H9 (cell line): ENCODE measurements at regions not wholly inside any gene's neighbourhood (a gene's known extent, or its start where the extent isn't known, plus 50 kb on each side); places are given as distances from the start of the nearest gene placed in this dataset.

Experiments
- DNase-seq: peaks from one replicate; pipeline ENCODE4 v3.0.0-alpha.2; 2017
- H2AFZ ChIP-seq: one replicate; pipeline ENCODE4 v1.6.1; 2013; ENCODE audit warnings: mild to moderate bottlenecking, low read length, control low read depth, moderate library complexity
- H2AK5ac ChIP-seq: 2 replicates; pipeline ENCODE4 v1.6.1; 2013; ENCODE audit warnings: low read length, control low read depth, mixed read lengths; ENCODE audit not compliant: insufficient read length
- H2BK120ac ChIP-seq: one replicate; pipeline ENCODE4 v1.6.1; 2013; ENCODE audit warnings: low read depth, mild to moderate bottlenecking, low read length, control low read depth, inconsistent platforms; ENCODE audit not compliant: poor library complexity, severe bottlenecking
- H2BK12ac ChIP-seq: 2 replicates; pipeline ENCODE4 v1.6.1; 2013; ENCODE audit warnings: low read length, control low read depth, mixed read lengths, low read depth; ENCODE audit not compliant: insufficient read length
- H2BK15ac ChIP-seq: 2 replicates; pipeline ENCODE4 v1.6.1; 2013; ENCODE audit warnings: low read depth, low read length, control low read depth
- H2BK20ac ChIP-seq: one replicate; pipeline ENCODE4 v1.6.1; 2013; ENCODE audit warnings: low read depth, mild to moderate bottlenecking, low read length, control low read depth, inconsistent platforms; ENCODE audit not compliant: poor library complexity, severe bottlenecking
- H2BK5ac ChIP-seq: 2 replicates; pipeline ENCODE4 v1.6.1; 2013; ENCODE audit warnings: low read length, control low read depth, mixed read lengths; ENCODE audit not compliant: insufficient read length
- H3K14ac ChIP-seq: 2 replicates; pipeline ENCODE4 v1.6.1; 2013; ENCODE audit warnings: low read length, control low read depth; ENCODE audit not compliant: insufficient read depth
- H3K18ac ChIP-seq: 2 replicates; pipeline ENCODE4 v1.6.1; 2013; ENCODE audit warnings: low read depth, mild to moderate bottlenecking, mixed read lengths, low read length, control low read depth; ENCODE audit not compliant: insufficient read length
- H3K23ac ChIP-seq: 2 replicates; pipeline ENCODE4 v1.6.1; 2013; ENCODE audit warnings: low read length, control low read depth, mixed read lengths, low read depth; ENCODE audit not compliant: insufficient read length
- H3K23me2 ChIP-seq: 2 replicates; pipeline ENCODE4 v1.6.1; 2013; ENCODE audit warnings: low read depth, mild to moderate bottlenecking, mixed read lengths, low read length, control low read depth; ENCODE audit not compliant: insufficient read length, poor library complexity, severe bottlenecking
- H3K27ac ChIP-seq: 2 replicates; pipeline ENCODE4 v1.5.1; 2013; ENCODE audit warnings: low read length, control low read depth, mixed read lengths, low read depth; ENCODE audit not compliant: insufficient read length
- H3K27me3 ChIP-seq: 2 replicates; pipeline ENCODE4 v1.6.1; 2013; ENCODE audit warnings: low read length, control low read depth, inconsistent platforms; ENCODE audit not compliant: insufficient read depth
- H3K4ac ChIP-seq: 2 replicates; pipeline ENCODE4 v1.6.1; 2013; ENCODE audit warnings: low read depth, mild to moderate bottlenecking, control low read depth, inconsistent platforms, low read length, moderate library complexity
- H3K4me1 ChIP-seq: 2 replicates; pipeline ENCODE4 v1.6.1; 2013; ENCODE audit warnings: low read length, control low read depth, inconsistent platforms; ENCODE audit not compliant: insufficient read depth
- H3K4me2 ChIP-seq: 2 replicates; pipeline ENCODE4 v1.6.1; 2013; ENCODE audit warnings: low read length, control low read depth, mixed read lengths; ENCODE audit not compliant: insufficient read length, insufficient read depth
- H3K56ac ChIP-seq: 2 replicates; pipeline ENCODE4 v1.6.1; 2013; ENCODE audit warnings: low read depth, mild to moderate bottlenecking, mixed read lengths, low read length, control low read depth; ENCODE audit not compliant: insufficient read length
- H3K79me1 ChIP-seq: 2 replicates; pipeline ENCODE4 v1.6.1; 2013; ENCODE audit warnings: low read depth, mild to moderate bottlenecking, moderate library complexity, low read length, control low read depth, inconsistent platforms; ENCODE audit not compliant: insufficient read depth, poor library complexity, severe bottlenecking
- H3K79me2 ChIP-seq: 2 replicates; pipeline ENCODE4 v1.6.1; 2013; ENCODE audit warnings: low read length, control low read depth, inconsistent platforms; ENCODE audit not compliant: insufficient read depth
- H3K9ac ChIP-seq: 2 replicates; pipeline ENCODE4 v1.6.1; 2013; ENCODE audit warnings: low read length, control low read depth, mixed read lengths; ENCODE audit not compliant: insufficient read length; ENCODE audit errors: extremely low read depth
- H3K9me3 ChIP-seq: one replicate; pipeline ENCODE4 v1.6.1; 2013; ENCODE audit warnings: low read depth, low read length, inconsistent platforms; ENCODE audit not compliant: control insufficient read depth
- H3T11ph ChIP-seq: one replicate; pipeline ENCODE4 v1.6.1; 2013; ENCODE audit warnings: mild to moderate bottlenecking, low read length, control low read depth, inconsistent platforms
- H4K20me1 ChIP-seq: one replicate; pipeline ENCODE4 v1.6.1; 2013; ENCODE audit not compliant: control insufficient read depth, insufficient read length, insufficient read depth
- H4K5ac ChIP-seq: 2 replicates; pipeline ENCODE4 v1.6.1; 2013; ENCODE audit warnings: low read depth, mild to moderate bottlenecking, mixed read lengths, low read length, control low read depth; ENCODE audit not compliant: insufficient read length
- H4K8ac ChIP-seq: replicated peaks from 2 replicates; pipeline ENCODE4 v1.6.1; 2013; ENCODE audit warnings: low read length, control low read depth, mixed read lengths, low read depth; ENCODE audit not compliant: insufficient read length
- H4K91ac ChIP-seq: 2 replicates; pipeline ENCODE4 v1.6.1; 2013; ENCODE audit warnings: low read depth, mild to moderate bottlenecking, moderate library complexity, mixed read lengths, low read length, control low read depth; ENCODE audit not compliant: insufficient read length
- H3K27ac Mint-ChIP-seq, 3 experiments: 2 replicates in 2 of 3; 3 replicates in 1 of 3; pipeline ENCODE4 v1.8.0; 2020 to 2021; ENCODE audit warnings: mixed read lengths in 3 of 3, mild to moderate bottlenecking in 1 of 3, moderate library complexity in 1 of 3
- H3K27me3 Mint-ChIP-seq: 2 replicates; pipeline ENCODE4 v1.8.0; 2021; ENCODE audit warnings: low read depth, mild to moderate bottlenecking, moderate library complexity, mixed read lengths
- H3K36me3 Mint-ChIP-seq, 3 experiments: 2 replicates in 2 of 3; 3 replicates in 1 of 3; pipeline ENCODE4 v1.8.0; 2020 to 2021; ENCODE audit warnings: low read depth in 3 of 3, mixed read lengths in 3 of 3; ENCODE audit not compliant: insufficient read depth in 1 of 3
- H3K4me1 Mint-ChIP-seq, 2 experiments: 2 replicates each; pipeline ENCODE4 v1.8.0; 2020; ENCODE audit warnings: mixed read lengths in 2 of 2
- H3K4me3 Mint-ChIP-seq, 2 experiments: 2 replicates in 1 of 2; 3 replicates in 1 of 2; pipeline ENCODE4 v1.8.0; 2020 to 2021; ENCODE audit warnings: mild to moderate bottlenecking in 2 of 2, mixed read lengths in 2 of 2, moderate library complexity in 1 of 2
- H3K9me3 Mint-ChIP-seq, 2 experiments: 2 replicates in 1 of 2; 3 replicates in 1 of 2; pipeline ENCODE4 v1.8.0; 2020; ENCODE audit warnings: mild to moderate bottlenecking in 2 of 2, mixed read lengths in 2 of 2, moderate library complexity in 1 of 2
- WGBS: extraction: QIAGEN DNeasy Blood & Tissue Kit; methylation state at CpG from one replicate; pipeline ENCODE4 v1.1.7; 2013; ENCODE audit warnings: missing lambda C conversion rate, low lambda C conversion rate, mixed read lengths; ENCODE audit not compliant: insufficient read length; ENCODE audit errors: extremely low coverage; 5-methylcytosine and 5-hydroxymethylcytosine counted together
- TF ChIP-seq, protein P1 (sequence below): fragments of 200-600 bp; sonication (generic); conservative IDR thresholded peaks from 3 replicates; pipeline ENCODE4 v1.8.0; 2021; ENCODE audit warnings: antibody characterized with exemption, mild to moderate bottlenecking

DNA sequence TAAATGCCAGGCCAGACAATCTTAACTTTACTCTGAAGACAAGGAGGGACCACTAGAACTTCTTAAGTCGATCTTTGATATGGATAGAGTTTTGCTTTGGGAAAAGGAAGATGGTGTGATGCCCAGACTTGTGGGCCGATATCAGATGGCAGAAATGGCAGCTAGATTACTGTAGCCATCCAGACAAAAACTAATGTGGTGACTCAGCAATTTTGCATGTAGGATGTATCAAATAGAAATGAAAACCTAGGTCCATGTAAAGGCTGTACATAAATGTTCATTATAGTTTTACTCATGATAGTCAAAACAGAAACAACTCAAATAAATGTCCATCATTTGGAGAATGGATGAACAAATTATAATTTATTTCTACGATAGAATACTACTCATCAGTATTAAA, 121.5 kb downstream of the APIP start:
- Histone ChIP-seq H4K8ac (no peak overlapping the region), H3K79me1 (no peaks in the 10 kb centered on the region), H3K56ac (no peak overlapping the region), H2AFZ (no peak overlapping the region), H2BK5ac (no peak overlapping the region), H2BK15ac (no peak overlapping the region), H4K5ac (no peak overlapping the region), H3K4me1 (peaks cover 4% of the 10 kb centered on the region; the same call in 1 of the 2 replicates), H4K20me1 (no peaks in the 10 kb centered on the region), H2BK120ac (no peak overlapping the region), H3K23ac (no peak overlapping the region), H3K9ac (no peak overlapping the region), H2BK12ac (no peak overlapping the region), H2AK5ac (no peak overlapping the region), H3K4me2 (no peak overlapping the region), H3T11ph (no peak overlapping the region), H3K9me3 (no peaks in the 10 kb centered on the region), H3K14ac (no peak overlapping the region), H3K79me2 (no peaks in the 10 kb centered on the region), H4K91ac (no peak overlapping the region), H2BK20ac (no peak overlapping the region), H3K4ac (no peak overlapping the region), H3K27me3 (no peaks in the 10 kb centered on the region), H3K23me2 (no peaks in the 10 kb centered on the region), H3K27ac (no peak overlapping the region), H3K18ac (no peak overlapping the region)
- H3K4me3 Mint-ChIP-seq = no peak overlapping the region
- no peak for DNase-seq
- peaks cover 20 to 30% (median 29%) of the 10 kb centered on the region in 3 experiments for H3K36me3 Mint-ChIP-seq
- no peaks in the 10 kb centered on the region for H3K27me3 Mint-ChIP-seq
- TF ChIP-seq, protein P1, sequence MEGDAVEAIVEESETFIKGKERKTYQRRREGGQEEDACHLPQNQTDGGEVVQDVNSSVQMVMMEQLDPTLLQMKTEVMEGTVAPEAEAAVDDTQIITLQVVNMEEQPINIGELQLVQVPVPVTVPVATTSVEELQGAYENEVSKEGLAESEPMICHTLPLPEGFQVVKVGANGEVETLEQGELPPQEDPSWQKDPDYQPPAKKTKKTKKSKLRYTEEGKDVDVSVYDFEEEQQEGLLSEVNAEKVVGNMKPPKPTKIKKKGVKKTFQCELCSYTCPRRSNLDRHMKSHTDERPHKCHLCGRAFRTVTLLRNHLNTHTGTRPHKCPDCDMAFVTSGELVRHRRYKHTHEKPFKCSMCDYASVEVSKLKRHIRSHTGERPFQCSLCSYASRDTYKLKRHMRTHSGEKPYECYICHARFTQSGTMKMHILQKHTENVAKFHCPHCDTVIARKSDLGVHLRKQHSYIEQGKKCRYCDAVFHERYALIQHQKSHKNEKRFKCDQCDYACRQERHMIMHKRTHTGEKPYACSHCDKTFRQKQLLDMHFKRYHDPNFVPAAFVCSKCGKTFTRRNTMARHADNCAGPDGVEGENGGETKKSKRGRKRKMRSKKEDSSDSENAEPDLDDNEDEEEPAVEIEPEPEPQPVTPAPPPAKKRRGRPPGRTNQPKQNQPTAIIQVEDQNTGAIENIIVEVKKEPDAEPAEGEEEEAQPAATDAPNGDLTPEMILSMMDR = no peak
- H3K4me1 Mint-ChIP-seq = peaks cover 28 to 33% of the 10 kb centered on the region in 2 experiments
- no CpG with 5 or more reads among the region's 3 CpGs for WGBS
- H3K27ac Mint-ChIP-seq = 0 out of 7 replicates have a peak overlapping the region, but pooled peaks of 1 of the 3 experiments have one; percentile 2
- peaks cover 13 to 24% of the 10 kb centered on the region in 2 experiments for H3K9me3 Mint-ChIP-seq
